ENCODE measurements at regions not wholly inside any gene's neighbourhood (a gene's known extent, or its start where the extent isn't known, plus 50 kb on each side); places are given as distances from the start of the nearest gene placed in this dataset.

- TF ChIP-seq ZFP91 (CRISPR knock-in tag; IDR thresholded peaks at IDR 0.05) (peak; percentile 28; the same call in 1 of the 2 replicates), HNRNPUL1 (IDR thresholded peaks at IDR 0.05; ENCODE audit: low read length) (peak; percentile 48; the same call in 1 of the 2 replicates), KAT7 (CRISPR knock-in tag; IDR thresholded peaks at IDR 0.05; ENCODE audit: borderline replicate concordance) (peak; percentile 82; the same call in 1 of the 2 replicates), HDAC1 (IDR thresholded peaks at IDR 0.05) (peak in 1 of 2 experiments; percentile 38; a peak in 1 of 4 replicates), ZNF445 (CRISPR knock-in tag; IDR thresholded peaks at IDR 0.05; ENCODE audit: low read depth) (no peak), ZBTB7A (IDR thresholded peaks at IDR 0.05; ENCODE audit: borderline replicate concordance, control insufficient read depth, low read depth, low read length) (no peak), NR2C2 (CRISPR knock-in tag; IDR thresholded peaks at IDR 0.05) (peak; percentile 76), NR2C2 (tag; IDR thresholded peaks at IDR 0.05) (no peak), KLF10 (CRISPR knock-in tag; IDR thresholded peaks at IDR 0.05) (no peak), CREBBP (IDR thresholded peaks at IDR 0.05; ENCODE audit: low read depth, low read length) (no peak), SUPT5H (IDR thresholded peaks at IDR 0.05) (0 out of 2 replicates have a peak, but pooled peaks have one; percentile 15), UBTF (IDR thresholded peaks at IDR 0.05; ENCODE audit: borderline replicate concordance in 1 of 2, low read depth in 2 of 2, low read length in 2 of 2) (no peak), NUFIP1 (IDR thresholded peaks at IDR 0.05; ENCODE audit: partially characterized antibody) (no peak), ZNF668 (CRISPR knock-in tag; IDR thresholded peaks at IDR 0.05) (no peak), MEF2A (IDR thresholded peaks at IDR 0.05; ENCODE audit: control insufficient read depth, low read depth, low read length) (no peak), ZNF707 (CRISPR knock-in tag; conservative IDR thresholded peaks at IDR 0.05) (no peak), ZBTB43 (CRISPR knock-in tag; IDR thresholded peaks at IDR 0.05) (peak; percentile 48; the same call in 1 of the 2 replicates), HDAC3 (IDR thresholded peaks at IDR 0.05; ENCODE audit: borderline replicate concordance, partially characterized antibody) (no peak), TAF7 (tag; IDR thresholded peaks at IDR 0.05) (no peak), ZFX (CRISPR knock-in tag; IDR thresholded peaks at IDR 0.05) (peak; percentile 37; the same call in 1 of the 2 replicates), MLLT1 (IDR thresholded peaks at IDR 0.05) (peak in 1 of 2 experiments; percentile 63; a peak in 2 of 4 replicates), ZNF146 (CRISPR knock-in tag; IDR thresholded peaks at IDR 0.05; ENCODE audit: unreplicated experiment) (no peak)
These were observed 202.8 kb upstream of the WSB1 start (continued) for GRCh38 chr17:27091043-27091497.

Data from K562 (cell line).